ENCODE measurements at regions not wholly inside any gene's neighbourhood (a gene's known extent, or its start where the extent isn't known, plus 50 kb on each side); places are given as distances from the start of the nearest gene placed in this dataset.

DNA sequence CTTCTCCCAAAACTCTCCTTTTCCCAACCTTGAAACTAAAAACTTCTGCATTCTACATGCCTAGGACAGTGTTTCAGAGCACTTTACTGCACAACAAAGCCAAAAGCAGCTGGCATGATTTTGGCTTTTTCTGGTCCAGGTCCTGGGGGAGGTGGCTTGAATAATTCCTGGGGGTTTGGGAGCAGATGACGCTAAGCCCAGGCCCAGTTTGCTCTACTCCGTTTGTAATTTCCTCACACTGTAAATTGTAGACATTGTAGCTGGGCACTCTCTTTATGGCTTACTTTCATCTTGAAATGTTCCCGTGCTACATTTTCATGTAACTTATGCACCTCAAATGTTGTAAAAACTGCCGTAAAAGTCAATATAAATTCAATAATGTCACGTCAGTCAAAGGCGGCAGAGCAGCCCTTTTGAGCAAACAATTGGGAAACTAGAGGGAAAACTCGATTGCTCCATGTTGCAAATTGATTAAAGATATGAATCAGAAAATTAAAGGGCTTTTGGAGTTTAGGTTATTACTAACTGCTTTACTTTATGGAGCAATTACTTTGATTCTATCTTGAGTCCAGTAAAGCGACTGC, 373.2 kb upstream of the SLC14A2 start:
- Histone ChIP-seq H3K4me3 (no peak overlapping the region), H3K4me1 (peaks cover 9 to 46% (median 35%) of the 10 kb centered on the region in 4 donors), H3K27me3 (no peaks in the 10 kb centered on the region), H3K9me3 (no peaks in the 10 kb centered on the region), H3K27ac (replicated peaks in 1 of 4) (no peak overlapping the region), H3K36me3 (no peaks in the 10 kb centered on the region)
- WGBS = 91% methylated on average over 8 of the region's 8 CpGs
- TF ChIP-seq EP300 (IDR thresholded peaks at IDR 0.05) (no peak), POLR2A (IDR thresholded peaks at IDR 0.05; ENCODE audit: low read depth) (no peak)
- TF ChIP-seq, protein P1, sequence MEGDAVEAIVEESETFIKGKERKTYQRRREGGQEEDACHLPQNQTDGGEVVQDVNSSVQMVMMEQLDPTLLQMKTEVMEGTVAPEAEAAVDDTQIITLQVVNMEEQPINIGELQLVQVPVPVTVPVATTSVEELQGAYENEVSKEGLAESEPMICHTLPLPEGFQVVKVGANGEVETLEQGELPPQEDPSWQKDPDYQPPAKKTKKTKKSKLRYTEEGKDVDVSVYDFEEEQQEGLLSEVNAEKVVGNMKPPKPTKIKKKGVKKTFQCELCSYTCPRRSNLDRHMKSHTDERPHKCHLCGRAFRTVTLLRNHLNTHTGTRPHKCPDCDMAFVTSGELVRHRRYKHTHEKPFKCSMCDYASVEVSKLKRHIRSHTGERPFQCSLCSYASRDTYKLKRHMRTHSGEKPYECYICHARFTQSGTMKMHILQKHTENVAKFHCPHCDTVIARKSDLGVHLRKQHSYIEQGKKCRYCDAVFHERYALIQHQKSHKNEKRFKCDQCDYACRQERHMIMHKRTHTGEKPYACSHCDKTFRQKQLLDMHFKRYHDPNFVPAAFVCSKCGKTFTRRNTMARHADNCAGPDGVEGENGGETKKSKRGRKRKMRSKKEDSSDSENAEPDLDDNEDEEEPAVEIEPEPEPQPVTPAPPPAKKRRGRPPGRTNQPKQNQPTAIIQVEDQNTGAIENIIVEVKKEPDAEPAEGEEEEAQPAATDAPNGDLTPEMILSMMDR (IDR thresholded peaks at IDR 0.05) = no peak
- intact Hi-C loops (cut with DNase I) = loop anchor here (10.0 kb wide), 1 partner anchor 383 kb away; no protein-coding TSS in a partner anchor
- DNase-seq (ENCODE audit: extremely low spot score) = no peak

DNA sequence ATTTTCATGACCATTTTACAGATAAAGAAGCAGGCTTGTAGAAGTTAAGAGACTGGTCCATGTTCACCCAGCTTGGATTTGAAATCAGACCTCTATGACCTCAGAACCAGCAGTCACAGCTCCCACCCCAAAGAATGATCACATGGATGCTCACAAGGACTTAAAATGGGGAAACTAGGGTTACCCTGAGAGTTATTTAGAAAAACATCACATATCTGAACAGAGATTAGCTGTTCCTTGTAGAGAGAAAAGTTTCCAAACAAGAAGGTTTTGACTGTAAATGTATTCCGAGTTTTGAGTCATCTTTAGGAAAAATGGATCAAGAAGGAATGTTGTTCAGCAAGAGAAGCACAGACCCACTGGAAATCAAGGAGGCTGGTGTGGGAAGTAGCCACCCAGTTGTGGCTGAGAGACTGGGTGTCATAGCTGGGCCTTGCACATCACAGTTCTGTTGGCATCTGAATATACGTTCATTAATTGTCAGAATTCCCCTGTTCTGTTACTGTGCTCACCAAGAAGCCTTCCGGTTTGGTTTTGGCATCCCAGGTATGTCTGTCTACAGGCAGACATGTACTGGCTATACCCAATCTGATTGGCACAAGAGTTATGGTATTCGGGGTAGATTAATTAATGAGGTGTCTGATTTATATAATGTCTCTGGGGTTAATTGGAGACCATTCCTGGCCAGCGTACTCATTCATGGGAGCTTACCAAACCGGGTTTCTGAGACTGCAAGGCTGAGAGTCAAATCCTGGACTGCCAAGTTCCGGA, 371.8 kb upstream of the SLC14A2 start:
- H3K4me1 ChIP-seq = peaks cover 18 to 61% (median 50%) of the 10 kb centered on the region in 4 donors
- 80% methylated on average over 7 of the region's 7 CpGs for WGBS
- H3K27me3 ChIP-seq = no peaks in the 10 kb centered on the region
- H3K27ac ChIP-seq (replicated peaks in 1 of 4) = peak overlapping the region; percentile 27 to 60 (median 43)
- no peak overlapping the region for H3K4me3 ChIP-seq
- intact Hi-C loops (cut with DNase I) = loop anchor here (10.0 kb wide), 1 partner anchor 381 kb away; no protein-coding TSS in a partner anchor
- H3K36me3 ChIP-seq = no peaks in the 10 kb centered on the region
- no peak for TF ChIP-seq POLR2A (IDR thresholded peaks at IDR 0.05; ENCODE audit: low read depth)
- TF ChIP-seq, protein P1 (IDR thresholded peaks at IDR 0.05) = no peak
- no peaks in the 10 kb centered on the region for H3K9me3 ChIP-seq
- DNase-seq (ENCODE audit: extremely low spot score) = no peak

DNA sequence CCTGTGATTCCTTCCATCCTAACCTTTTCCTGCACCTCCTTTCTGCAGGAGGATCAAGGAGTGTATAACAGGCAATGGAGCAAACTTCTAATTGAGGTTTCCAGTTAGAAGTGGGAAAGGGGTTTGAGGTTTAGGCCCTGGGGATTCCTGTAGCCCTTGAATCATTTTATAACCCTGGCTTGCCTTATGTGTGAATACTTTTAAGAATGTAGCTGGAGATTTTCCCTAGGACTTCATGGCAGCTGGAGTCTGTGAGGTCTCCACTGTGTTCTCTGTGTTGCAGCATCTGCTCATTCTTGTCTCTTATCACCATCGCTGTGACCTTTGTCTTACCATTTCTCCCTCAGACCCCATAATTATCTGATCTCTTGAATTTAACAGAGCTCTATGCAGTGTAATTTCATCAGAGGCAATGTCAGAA, 370.2 kb upstream of the SLC14A2 start:
- WGBS = 91% methylated on average over 1 of the region's 1 CpG
- Histone ChIP-seq H3K36me3 (no peaks in the 10 kb centered on the region), H3K4me1 (peaks cover 33 to 76% (median 66%) of the 10 kb centered on the region in 4 donors), H3K9me3 (no peaks in the 10 kb centered on the region), H3K4me3 (no peak overlapping the region), H3K27ac (replicated peaks in 1 of 4) (no peak overlapping the region), H3K27me3 (no peaks in the 10 kb centered on the region)
- TF ChIP-seq POLR2A (IDR thresholded peaks at IDR 0.05; ENCODE audit: low read depth) (no peak), POLR2AphosphoS5 (IDR thresholded peaks at IDR 0.05) (no peak), EP300 (IDR thresholded peaks at IDR 0.05) (no peak)
- TF ChIP-seq, protein P1 (IDR thresholded peaks at IDR 0.05) = no peak
- intact Hi-C loops (cut with DNase I) = loop anchor here (10.0 kb wide), 1 partner anchor 380 kb away; no protein-coding TSS in a partner anchor
- DNase-seq (ENCODE audit: extremely low spot score) = no peak

DNA sequence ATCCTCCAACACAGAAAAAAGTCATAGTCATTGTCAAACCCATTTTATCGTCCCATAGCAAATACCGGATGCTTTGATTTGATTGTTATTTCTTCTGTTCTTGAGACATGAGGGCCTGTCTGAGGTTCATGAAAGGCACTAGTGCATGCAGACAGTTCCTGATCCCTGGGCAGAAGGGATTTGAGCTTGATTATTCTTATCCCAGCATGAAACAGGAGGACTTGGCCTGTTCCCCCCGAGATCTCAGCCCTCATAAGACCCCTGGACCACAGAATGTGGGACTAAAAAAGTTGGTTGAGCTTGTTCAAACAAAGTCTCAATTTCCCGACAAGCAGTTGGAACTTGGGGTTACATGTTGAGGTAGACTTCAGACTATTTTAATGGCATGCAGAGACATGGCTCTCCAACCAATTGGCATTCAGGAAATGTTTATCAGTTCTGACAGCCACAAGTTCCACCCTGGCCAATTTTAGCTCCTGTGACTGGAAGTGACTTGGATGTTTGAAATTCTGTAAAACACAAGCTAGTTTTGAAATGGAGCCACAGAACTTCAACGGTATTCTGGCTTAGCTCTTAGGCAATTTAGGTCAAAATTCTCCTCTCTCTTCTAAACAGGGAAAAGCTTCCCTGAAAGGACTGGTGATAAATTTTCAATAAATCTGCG, 366.9 kb upstream of the SLC14A2 start:
- Histone ChIP-seq H3K4me1 (peaks cover 39 to 98% (median 83%) of the 10 kb centered on the region in 4 donors), H3K27ac (replicated peaks in 1 of 4) (peak overlapping the region; percentile 81 to 85 (median 84)), H3K27me3 (no peaks in the 10 kb centered on the region), H3K36me3 (no peaks in the 10 kb centered on the region), H3K9me3 (no peaks in the 10 kb centered on the region), H3K4me3 (no peak overlapping the region)
- WGBS = 30% methylated on average over 6 of the region's 6 CpGs
- TF ChIP-seq POLR2A (IDR thresholded peaks at IDR 0.05; ENCODE audit: low read depth) (no peak), POLR2AphosphoS5 (IDR thresholded peaks at IDR 0.05) (peak; percentile 58 to 80), EP300 (IDR thresholded peaks at IDR 0.05) (peak; percentile 89)
- TF ChIP-seq, protein P1 (IDR thresholded peaks at IDR 0.05) = no peak
- DNase-seq (ENCODE audit: extremely low spot score) = no peak
- intact Hi-C loops (cut with DNase I) = loop anchor here (10.0 kb wide), 1 partner anchor 376 kb away; no protein-coding TSS in a partner anchor
